Mesendoderm (in vitro differentiated cells): ENCODE measurements at regions not wholly inside any gene's neighbourhood (a gene's known extent, or its start where the extent isn't known, plus 50 kb on each side); places are given as distances from the start of the nearest gene placed in this dataset.

Experiments
- DNase-seq: peaks from one replicate; pipeline ENCODE4 v3.0.0; 2013
- H2AK5ac ChIP-seq: 2 replicates; pipeline ENCODE4 v1.6.1; 2013; ENCODE audit warnings: low read length, inconsistent platforms
- H2BK120ac ChIP-seq: 2 replicates; pipeline ENCODE4 v1.6.1; 2013; ENCODE audit warnings: low read depth, mild to moderate bottlenecking, low read length, moderate library complexity, mixed read lengths
- H2BK15ac ChIP-seq: replicated peaks from 2 replicates; pipeline ENCODE4 v1.6.1; 2013; ENCODE audit warnings: low read depth, mild to moderate bottlenecking, moderate library complexity
- H2BK5ac ChIP-seq: 2 replicates; pipeline ENCODE4 v1.6.1; 2013; ENCODE audit warnings: low read length, inconsistent platforms
- H3K18ac ChIP-seq: 2 replicates; pipeline ENCODE4 v1.6.1; 2013; ENCODE audit warnings: mild to moderate bottlenecking, low read length, mixed read lengths
- H3K23ac ChIP-seq: one replicate; pipeline ENCODE4 v1.6.1; 2013; ENCODE audit warnings: low read length
- H3K27ac ChIP-seq: 2 replicates; pipeline ENCODE4 v1.5.1; 2013; ENCODE audit warnings: low read depth, mild to moderate bottlenecking, inconsistent platforms, low read length, moderate library complexity
- H3K27me3 ChIP-seq: 2 replicates; pipeline ENCODE4 v1.6.1; 2013; ENCODE audit warnings: low read length, control low read depth, mild to moderate bottlenecking, inconsistent platforms; ENCODE audit not compliant: insufficient read depth, poor library complexity
- H3K36me3 ChIP-seq: 2 replicates; pipeline ENCODE4 v1.6.1; 2013; ENCODE audit warnings: low read length, inconsistent platforms; ENCODE audit not compliant: control insufficient read depth, insufficient read depth
- H3K4ac ChIP-seq: one replicate; pipeline ENCODE4 v1.6.1; 2013; ENCODE audit warnings: low read depth, mild to moderate bottlenecking, low read length, moderate library complexity
- H3K4me1 ChIP-seq: 2 replicates; pipeline ENCODE4 v1.6.1; 2013; ENCODE audit warnings: low read depth, low read length, inconsistent platforms; ENCODE audit not compliant: control insufficient read depth
- H3K4me2 ChIP-seq: 2 replicates; pipeline ENCODE4 v1.6.1; 2013; ENCODE audit warnings: low read length
- H3K4me3 ChIP-seq: 2 replicates; pipeline ENCODE4 v1.5.1; 2013; ENCODE audit warnings: mild to moderate bottlenecking, low read length
- H3K56ac ChIP-seq: one replicate; pipeline ENCODE4 v1.6.1; 2013; ENCODE audit warnings: low read length
- H3K79me1 ChIP-seq: 2 replicates; pipeline ENCODE4 v1.6.1; 2013; ENCODE audit warnings: low read length, inconsistent platforms
- H3K79me2 ChIP-seq: 2 replicates; pipeline ENCODE4 v1.6.1; 2013; ENCODE audit warnings: mild to moderate bottlenecking, low read length; ENCODE audit not compliant: control insufficient read depth, insufficient read depth
- H3K9ac ChIP-seq: 2 replicates; pipeline ENCODE4 v1.6.1; 2013; ENCODE audit warnings: low read length, inconsistent platforms
- H4K5ac ChIP-seq: one replicate; pipeline ENCODE4 v1.6.1; 2013; ENCODE audit warnings: low read length
- H4K8ac ChIP-seq: one replicate; pipeline ENCODE4 v1.6.1; 2013; ENCODE audit warnings: low read depth, mild to moderate bottlenecking, control low read depth, low read length, moderate library complexity
- WGBS: extraction: QIAGEN DNeasy Blood & Tissue Kit; methylation state at CpG from one replicate; pipeline ENCODE4 v1.1.7; 2013; ENCODE audit warnings: low lambda C conversion rate, missing lambda C conversion rate; ENCODE audit not compliant: insufficient coverage; ENCODE audit errors: extremely low coverage; 5-methylcytosine and 5-hydroxymethylcytosine counted together

- no peaks in the 10 kb centered on the region for H3K36me3 ChIP-seq
- H3K18ac ChIP-seq = no peak overlapping the region
- no peak overlapping the region for H3K9ac ChIP-seq
- H3K23ac ChIP-seq = no peak overlapping the region
- no CpG with 5 or more reads among the region's 2 CpGs for WGBS
- no peak overlapping the region for H2BK120ac ChIP-seq
- no peak overlapping the region for H4K5ac ChIP-seq
- no peak overlapping the region for H3K4ac ChIP-seq
- DNase-seq = no peak
- no peak overlapping the region for H3K4me2 ChIP-seq
- H2BK5ac ChIP-seq = no peak overlapping the region
- H2BK15ac ChIP-seq = no peak overlapping the region
- H3K27me3 ChIP-seq = no peaks in the 10 kb centered on the region
- no peak overlapping the region for H4K8ac ChIP-seq
- no peak overlapping the region for H3K27ac ChIP-seq
- H3K56ac ChIP-seq = no peak overlapping the region
- H2AK5ac ChIP-seq = no peak overlapping the region
- H3K79me1 ChIP-seq = no peaks in the 10 kb centered on the region
- no peak overlapping the region for H3K4me3 ChIP-seq
- no peaks in the 10 kb centered on the region for H3K79me2 ChIP-seq
- no peaks in the 10 kb centered on the region for H3K4me1 ChIP-seq
Observed at GRCh38 chr2:167480986-167481309, 592.7 kb downstream of the XIRP2 start.

- Histone ChIP-seq H2BK120ac (no peak overlapping the region), H3K27ac (no peak overlapping the region), H4K5ac (no peak overlapping the region), H3K4me2 (no peak overlapping the region), H3K18ac (no peak overlapping the region), H2BK15ac (no peak overlapping the region), H3K4ac (no peak overlapping the region), H3K36me3 (no peaks in the 10 kb centered on the region), H3K56ac (no peak overlapping the region), H3K23ac (no peak overlapping the region), H3K4me3 (no peak overlapping the region), H2BK5ac (no peak overlapping the region), H3K4me1 (no peaks in the 10 kb centered on the region), H4K8ac (no peak overlapping the region), H3K79me1 (no peaks in the 10 kb centered on the region), H3K79me2 (no peaks in the 10 kb centered on the region), H3K9ac (no peak overlapping the region), H3K27me3 (no peaks in the 10 kb centered on the region), H2AK5ac (no peak overlapping the region)
- no CpG with 5 or more reads among the region's 6 CpGs for WGBS
- DNase-seq = peak; percentile 25
Observed at GRCh38 chr2:167480232-167480985, 592.1 kb downstream of the XIRP2 start.

DNA sequence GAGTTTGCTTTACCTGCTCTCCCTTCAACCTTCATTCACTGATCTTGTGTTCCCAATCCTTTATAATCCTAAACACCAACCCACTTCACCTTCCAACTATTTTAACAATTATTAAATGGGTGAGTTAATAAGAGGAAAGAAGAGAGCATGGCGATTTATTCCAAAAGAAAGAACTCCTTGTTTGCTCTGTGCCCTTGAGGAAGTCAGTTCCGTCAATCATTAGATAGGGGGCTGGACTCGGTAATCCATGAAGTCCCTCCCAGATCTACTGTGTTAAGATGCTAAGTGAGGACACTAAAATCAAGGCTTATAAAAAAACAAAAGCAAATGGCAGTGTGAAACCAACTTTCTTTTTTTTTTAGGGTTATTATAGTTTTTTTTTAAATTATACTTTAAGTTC, 589.9 kb downstream of the XIRP2 start:
- Histone ChIP-seq H3K79me2 (no peaks in the 10 kb centered on the region), H3K4me2 (no peak overlapping the region), H4K8ac (no peak overlapping the region), H3K4me3 (no peak overlapping the region), H2BK120ac (no peak overlapping the region), H2BK5ac (no peak overlapping the region), H3K18ac (no peak overlapping the region), H3K23ac (no peak overlapping the region), H2BK15ac (no peak overlapping the region), H3K79me1 (no peaks in the 10 kb centered on the region), H3K36me3 (no peaks in the 10 kb centered on the region), H3K27ac (no peak overlapping the region), H3K4ac (no peak overlapping the region), H2AK5ac (no peak overlapping the region), H3K4me1 (no peaks in the 10 kb centered on the region), H4K5ac (no peak overlapping the region), H3K27me3 (no peaks in the 10 kb centered on the region), H3K9ac (no peak overlapping the region), H3K56ac (no peak overlapping the region)
- WGBS = no CpG with 5 or more reads among the region's 3 CpGs
- peak; percentile 25 for DNase-seq

GRCh38 chr2:167475791-167476190, 587.5 kb downstream of the XIRP2 start:
- no peak overlapping the region for H2AK5ac ChIP-seq
- H4K5ac ChIP-seq = no peak overlapping the region
- no peak overlapping the region for H2BK5ac ChIP-seq
- H4K8ac ChIP-seq = no peak overlapping the region
- no peak overlapping the region for H3K4me2 ChIP-seq
- no peak overlapping the region for H3K56ac ChIP-seq
- no peaks in the 10 kb centered on the region for H3K4me1 ChIP-seq
- peaks cover 2% of the 10 kb centered on the region for H3K79me1 ChIP-seq
- no CpG with 5 or more reads among the region's 2 CpGs for WGBS
- H3K18ac ChIP-seq = no peak overlapping the region
- no peaks in the 10 kb centered on the region for H3K27me3 ChIP-seq
- no peak overlapping the region for H3K9ac ChIP-seq
- no peak overlapping the region for H2BK15ac ChIP-seq
- no peaks in the 10 kb centered on the region for H3K79me2 ChIP-seq
- H3K36me3 ChIP-seq = no peaks in the 10 kb centered on the region
- no peak overlapping the region for H3K4ac ChIP-seq
- H3K27ac ChIP-seq = no peak overlapping the region
- no peak overlapping the region for H3K4me3 ChIP-seq
- no peak overlapping the region for H3K23ac ChIP-seq
- no peak for DNase-seq
- no peak overlapping the region for H2BK120ac ChIP-seq

- Histone ChIP-seq H3K4ac (no peak overlapping the region), H4K8ac (no peak overlapping the region), H3K4me3 (no peak overlapping the region), H3K79me2 (no peaks in the 10 kb centered on the region), H3K23ac (no peak overlapping the region), H3K56ac (no peak overlapping the region), H4K5ac (no peak overlapping the region), H2BK120ac (no peak overlapping the region), H3K36me3 (no peaks in the 10 kb centered on the region), H2AK5ac (no peak overlapping the region), H3K27ac (no peak overlapping the region), H2BK15ac (no peak overlapping the region), H3K9ac (no peak overlapping the region), H3K18ac (no peak overlapping the region), H2BK5ac (no peak overlapping the region), H3K4me1 (no peaks in the 10 kb centered on the region), H3K79me1 (peaks cover 2% of the 10 kb centered on the region), H3K27me3 (no peaks in the 10 kb centered on the region), H3K4me2 (no peak overlapping the region)
- peak; percentile 76 for DNase-seq
Observed at GRCh38 chr2:167471734-167472133, 583.5 kb downstream of the XIRP2 start.

DNA sequence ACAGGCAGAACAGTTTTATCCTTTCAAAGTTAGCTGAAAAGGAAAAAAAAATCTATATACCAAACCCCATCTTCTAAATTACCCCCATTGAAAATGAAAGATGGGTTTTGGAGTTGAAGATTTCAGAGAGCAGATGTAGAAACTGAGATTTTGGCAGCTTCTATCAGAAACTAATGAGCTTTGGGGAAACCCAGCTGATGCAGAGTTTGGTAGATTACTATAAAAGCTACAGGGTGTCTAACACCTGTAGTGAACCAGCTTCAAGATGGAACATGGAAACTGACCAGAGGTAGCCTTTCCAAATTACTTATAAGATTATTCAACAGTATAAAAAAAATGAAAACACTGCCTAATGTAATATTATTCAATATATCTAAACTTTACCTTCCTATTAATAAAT, 583.1 kb downstream of the XIRP2 start:
- Histone ChIP-seq H4K5ac (no peak overlapping the region), H3K9ac (no peak overlapping the region), H3K23ac (no peak overlapping the region), H3K4me3 (no peak overlapping the region), H3K79me2 (no peaks in the 10 kb centered on the region), H3K27me3 (no peaks in the 10 kb centered on the region), H3K27ac (no peak overlapping the region), H3K56ac (no peak overlapping the region), H2AK5ac (no peak overlapping the region), H2BK120ac (no peak overlapping the region), H2BK15ac (no peak overlapping the region), H2BK5ac (no peak overlapping the region), H3K18ac (no peak overlapping the region), H3K79me1 (peaks cover 2% of the 10 kb centered on the region), H3K4me1 (no peaks in the 10 kb centered on the region), H3K36me3 (no peaks in the 10 kb centered on the region), H4K8ac (no peak overlapping the region), H3K4ac (no peak overlapping the region), H3K4me2 (no peak overlapping the region)
- DNase-seq = no peak
